Stomach (tissue), 4 donors: ENCODE measurements at regions not wholly inside any gene's neighbourhood (a gene's known extent, or its start where the extent isn't known, plus 50 kb on each side); places are given as distances from the start of the nearest gene placed in this dataset.

Source experiments
- POLR2A ChIP-seq, 4 donors: fragments of 450-650 bp; IDR thresholded peaks; one replicate each; pipeline ENCODE4 v1.6.1; 2016; ENCODE audit warnings: antibody characterized with exemption in 4 of 4, control low read depth in 2 of 4, mild to moderate bottlenecking in 1 of 4, moderate library complexity in 1 of 4
- TF ChIP-seq, protein P1 (sequence below), 7 experiments: fragments of 450-650 bp in 4 of 7; fragments of 200-600 bp in 3 of 7; sonication (generic) in 3 of 7; IDR thresholded peaks; one replicate each; pipeline ENCODE4 v1.5.1; 2016 to 2019; ENCODE audit warnings: antibody characterized with exemption in 7 of 7, control low read depth in 2 of 7, mild to moderate bottlenecking in 1 of 7

DNA sequence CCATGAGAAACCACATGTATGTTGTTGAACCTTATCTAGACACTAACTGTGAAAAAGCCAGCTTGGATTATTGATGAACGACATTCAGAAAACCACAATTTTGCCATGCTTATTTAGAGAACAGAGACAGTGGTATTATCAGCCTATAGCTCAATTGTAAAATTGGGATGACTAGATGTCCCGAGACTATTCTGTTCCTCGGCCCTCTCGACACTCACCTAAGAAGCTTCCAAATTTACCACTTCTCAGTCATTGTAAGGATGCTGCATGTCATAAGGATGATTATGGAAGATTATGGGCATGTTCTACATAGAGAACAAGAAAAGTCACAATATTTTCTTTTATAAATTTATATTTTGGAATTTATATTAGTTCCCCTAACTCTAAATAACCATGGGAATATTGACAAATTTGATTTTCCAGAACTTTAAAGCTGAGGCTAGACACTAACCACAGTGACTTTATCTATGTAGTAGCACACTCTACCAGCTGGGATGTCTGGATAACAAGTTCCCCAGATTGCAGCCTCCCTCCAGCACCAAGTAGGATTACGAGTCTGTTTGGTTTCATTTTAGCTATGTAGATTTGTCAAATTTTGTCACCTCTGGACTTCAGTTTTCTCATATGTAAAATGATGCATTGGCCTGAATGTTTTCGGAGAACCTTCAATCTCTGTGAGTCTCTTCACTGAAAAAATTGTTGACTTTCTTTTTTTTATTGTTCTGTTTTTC lies 513.6 kb downstream of the IRS2 start:
- TF ChIP-seq, protein P1, sequence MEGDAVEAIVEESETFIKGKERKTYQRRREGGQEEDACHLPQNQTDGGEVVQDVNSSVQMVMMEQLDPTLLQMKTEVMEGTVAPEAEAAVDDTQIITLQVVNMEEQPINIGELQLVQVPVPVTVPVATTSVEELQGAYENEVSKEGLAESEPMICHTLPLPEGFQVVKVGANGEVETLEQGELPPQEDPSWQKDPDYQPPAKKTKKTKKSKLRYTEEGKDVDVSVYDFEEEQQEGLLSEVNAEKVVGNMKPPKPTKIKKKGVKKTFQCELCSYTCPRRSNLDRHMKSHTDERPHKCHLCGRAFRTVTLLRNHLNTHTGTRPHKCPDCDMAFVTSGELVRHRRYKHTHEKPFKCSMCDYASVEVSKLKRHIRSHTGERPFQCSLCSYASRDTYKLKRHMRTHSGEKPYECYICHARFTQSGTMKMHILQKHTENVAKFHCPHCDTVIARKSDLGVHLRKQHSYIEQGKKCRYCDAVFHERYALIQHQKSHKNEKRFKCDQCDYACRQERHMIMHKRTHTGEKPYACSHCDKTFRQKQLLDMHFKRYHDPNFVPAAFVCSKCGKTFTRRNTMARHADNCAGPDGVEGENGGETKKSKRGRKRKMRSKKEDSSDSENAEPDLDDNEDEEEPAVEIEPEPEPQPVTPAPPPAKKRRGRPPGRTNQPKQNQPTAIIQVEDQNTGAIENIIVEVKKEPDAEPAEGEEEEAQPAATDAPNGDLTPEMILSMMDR (IDR thresholded peaks at IDR 0.05) = no peak
- no peak for TF ChIP-seq POLR2A (IDR thresholded peaks at IDR 0.05)
